C4-2B (cell line): ENCODE measurements at regions not wholly inside any gene's neighbourhood (a gene's known extent, or its start where the extent isn't known, plus 50 kb on each side); places are given as distances from the start of the nearest gene placed in this dataset.

Experiments
- ZFX ChIP-seq: fragments of 450-650 bp; IDR thresholded peaks from 2 replicates; pipeline ENCODE4 v1.6.1; 2017
- TF ChIP-seq, protein P1 (sequence below): fragments of 450-650 bp; conservative IDR thresholded peaks from 2 replicates; pipeline ENCODE4 v1.5.1; 2017; ENCODE audit warnings: mild to moderate bottlenecking

GRCh38 chr3:105067361-105067760 is 299.3 kb upstream of the ALCAM start:
- TF ChIP-seq, protein P1, sequence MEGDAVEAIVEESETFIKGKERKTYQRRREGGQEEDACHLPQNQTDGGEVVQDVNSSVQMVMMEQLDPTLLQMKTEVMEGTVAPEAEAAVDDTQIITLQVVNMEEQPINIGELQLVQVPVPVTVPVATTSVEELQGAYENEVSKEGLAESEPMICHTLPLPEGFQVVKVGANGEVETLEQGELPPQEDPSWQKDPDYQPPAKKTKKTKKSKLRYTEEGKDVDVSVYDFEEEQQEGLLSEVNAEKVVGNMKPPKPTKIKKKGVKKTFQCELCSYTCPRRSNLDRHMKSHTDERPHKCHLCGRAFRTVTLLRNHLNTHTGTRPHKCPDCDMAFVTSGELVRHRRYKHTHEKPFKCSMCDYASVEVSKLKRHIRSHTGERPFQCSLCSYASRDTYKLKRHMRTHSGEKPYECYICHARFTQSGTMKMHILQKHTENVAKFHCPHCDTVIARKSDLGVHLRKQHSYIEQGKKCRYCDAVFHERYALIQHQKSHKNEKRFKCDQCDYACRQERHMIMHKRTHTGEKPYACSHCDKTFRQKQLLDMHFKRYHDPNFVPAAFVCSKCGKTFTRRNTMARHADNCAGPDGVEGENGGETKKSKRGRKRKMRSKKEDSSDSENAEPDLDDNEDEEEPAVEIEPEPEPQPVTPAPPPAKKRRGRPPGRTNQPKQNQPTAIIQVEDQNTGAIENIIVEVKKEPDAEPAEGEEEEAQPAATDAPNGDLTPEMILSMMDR, result no peak
- TF ChIP-seq ZFX, result no peak
